ENCODE measurements at regions not wholly inside any gene's neighbourhood (a gene's known extent, or its start where the extent isn't known, plus 50 kb on each side); places are given as distances from the start of the nearest gene placed in this dataset.

- no peak for TF ChIP-seq SP1 (IDR thresholded peaks at IDR 0.05)
- no peak for TF ChIP-seq CTBP1 (IDR thresholded peaks at IDR 0.05; ENCODE audit: borderline replicate concordance)
- TF ChIP-seq SUZ12 (IDR thresholded peaks at IDR 0.05), result no peak
- no peak for TF ChIP-seq FOXA1 (IDR thresholded peaks at IDR 0.05)
- TF ChIP-seq ELF4 (IDR thresholded peaks at IDR 0.05), result no peak
- TF ChIP-seq ARNT (IDR thresholded peaks at IDR 0.05), result no peak
- TF ChIP-seq ZNF384 (IDR thresholded peaks at IDR 0.05), result no peak
- TF ChIP-seq HDGF (IDR thresholded peaks at IDR 0.05; ENCODE audit: borderline replicate concordance), result no peak
- no peak for TF ChIP-seq NFRKB (IDR thresholded peaks at IDR 0.05)
- no peak for TF ChIP-seq FOXM1 (IDR thresholded peaks at IDR 0.05; ENCODE audit: borderline replicate concordance)
- TF ChIP-seq FOXK2 (IDR thresholded peaks at IDR 0.05), result no peak
- TF ChIP-seq BHLHE40 (IDR thresholded peaks at IDR 0.05; ENCODE audit: borderline replicate concordance), result no peak
- TF ChIP-seq TARDBP (IDR thresholded peaks at IDR 0.05), result no peak
Measured at GRCh38 chr4:102139132-102139573, 206.1 kb downstream of the SLC39A8 start.

Data from HEK293T (cell line).